H1 (cell line): ENCODE measurements at regions not wholly inside any gene's neighbourhood (a gene's known extent, or its start where the extent isn't known, plus 50 kb on each side); places are given as distances from the start of the nearest gene placed in this dataset.

Experiments used
- CTCF ChIA-PET: fragments of 300-600 bp; sonication (Branson Sonifier 250); formaldehyde crosslinking; loops from one replicate; lab custom pipeline; 2021; ENCODE audit not compliant: partially characterized antibody; lab: Charles Lee
- POLR2A ChIA-PET: fragments of 300-600 bp; sonication (Branson Sonifier 250); formaldehyde crosslinking; loops from one replicate; lab custom pipeline; 2021; ENCODE audit warnings: inconsistent platforms; ENCODE audit not compliant: partially characterized antibody; lab: Charles Lee
- DNase-seq, 2 experiments: peaks; one replicate each; pipeline versions ENCODE4 v3.0.0 to v3.0.0-alpha.2; 2010 to 2022; ENCODE audit warnings: low spot score in 2 of 2, low read depth in 1 of 2, mixed read lengths in 1 of 2
- FAIRE-seq: peaks from 2 replicates; lab custom pipeline; 2011; peaks lifted over from hg19 to GRCh38; lab: Jason Lieb, UNC
- H2AFZ ChIP-seq: 2 replicates; pipeline ENCODE4 v1.8.1; 2012; ENCODE audit warnings: low read length, inconsistent platforms
- H2AK5ac ChIP-seq: 2 replicates; pipeline ENCODE4 v1.6.1; 2013; ENCODE audit warnings: low read depth, low read length
- H2BK120ac ChIP-seq: replicated peaks from 2 replicates; pipeline ENCODE3; 2013; ENCODE audit warnings: low read depth, low read length, inconsistent platforms
- H2BK12ac ChIP-seq: 2 replicates; pipeline ENCODE4 v1.6.1; 2013; ENCODE audit warnings: low read depth, low read length
- H2BK15ac ChIP-seq: 2 replicates; pipeline ENCODE4 v1.6.1; 2013; ENCODE audit warnings: low read length
- H2BK20ac ChIP-seq: 2 replicates; pipeline ENCODE4 v1.6.1; 2013; ENCODE audit warnings: low read length
- H2BK5ac ChIP-seq: 2 replicates; pipeline ENCODE4 v1.6.1; 2013; ENCODE audit warnings: low read depth, low read length
- H3K14ac ChIP-seq: 2 replicates; pipeline ENCODE4 v1.6.1; 2013; ENCODE audit warnings: inconsistent platforms; ENCODE audit not compliant: insufficient read length
- H3K18ac ChIP-seq: 2 replicates; pipeline ENCODE4 v1.6.1; 2013; ENCODE audit warnings: low read length; ENCODE audit errors: extremely low read depth
- H3K23ac ChIP-seq: 2 replicates; pipeline ENCODE4 v1.6.1; 2013; ENCODE audit warnings: inconsistent platforms; ENCODE audit not compliant: insufficient read length
- H3K23me2 ChIP-seq: 2 replicates; pipeline ENCODE4 v1.6.1; 2013; ENCODE audit warnings: low read depth, low read length
- H3K27ac ChIP-seq: 2 replicates; pipeline ENCODE4 v1.6.1; 2011; ENCODE audit warnings: low read depth, low read length, inconsistent platforms
- H3K27me3 ChIP-seq, 4 experiments: replicated peaks in 1 of 4; 1 replicate in 1 of 4; 2 replicates in 3 of 4; pipeline versions ENCODE4 v1.6.1 to v1.8.1; 2011 to 2013; ENCODE audit warnings: low read length in 3 of 4, mild to moderate bottlenecking in 3 of 4, inconsistent platforms in 2 of 4, mixed read lengths in 2 of 4, moderate library complexity in 1 of 4; ENCODE audit not compliant: control insufficient read depth in 3 of 4, insufficient read depth in 3 of 4; ENCODE audit errors: extremely low read depth in 1 of 4
- H3K36me3 ChIP-seq, 4 experiments: 2 replicates each; pipeline versions ENCODE4 v1.6.1 to v1.8.1; 2011 to 2013; ENCODE audit warnings: mild to moderate bottlenecking in 4 of 4, low read length in 3 of 4, moderate library complexity in 2 of 4, control low read depth in 1 of 4, inconsistent platforms in 1 of 4; ENCODE audit not compliant: insufficient read depth in 4 of 4, control insufficient read depth in 2 of 4
- H3K4ac ChIP-seq: replicated peaks from 2 replicates; pipeline ENCODE3; 2013; ENCODE audit warnings: low read length, low read depth, mixed read lengths, inconsistent platforms; ENCODE audit not compliant: insufficient read length
- H3K4me1 ChIP-seq, 4 experiments: replicated peaks in 1 of 4; 1 replicate in 1 of 4; 2 replicates in 3 of 4; pipeline versions ENCODE4 v1.6.1 to v1.8.1; 2011 to 2013; ENCODE audit warnings: low read length in 3 of 4, inconsistent platforms in 2 of 4, mixed read lengths in 1 of 4; ENCODE audit not compliant: insufficient read depth in 4 of 4, control insufficient read depth in 3 of 4
- H3K4me2 ChIP-seq, 2 experiments: 2 replicates each; pipeline versions ENCODE4 v1.6.1 to v1.8.1; 2011 to 2013; ENCODE audit warnings: low read depth in 2 of 2, low read length in 2 of 2, control low read depth in 1 of 2, inconsistent platforms in 1 of 2, mild to moderate bottlenecking in 1 of 2; ENCODE audit not compliant: insufficient read depth in 1 of 2
- H3K4me3 ChIP-seq, 4 experiments: fragments of 200-600, 300-600 bp in 1 of 4; sonication (generic), shearing (Covaris generic), sonication (Bioruptor Twin) in 1 of 4; 2 replicates each; pipeline versions ENCODE4 v1.5.1 to v1.8.1; 2011 to 2016; ENCODE audit warnings: low read length in 4 of 4, low read depth in 3 of 4, control low read depth in 2 of 4, inconsistent platforms in 2 of 4, mild to moderate bottlenecking in 2 of 4, mixed read lengths in 1 of 4, moderate library complexity in 1 of 4; ENCODE audit not compliant: insufficient read depth in 2 of 4; ENCODE audit errors: extremely low read depth in 1 of 4
- H3K56ac ChIP-seq: replicated peaks from 2 replicates; pipeline ENCODE3; 2013; ENCODE audit warnings: low read depth, mild to moderate bottlenecking, mixed read lengths, low read length, inconsistent platforms; ENCODE audit not compliant: insufficient read length
- H3K79me1 ChIP-seq: 2 replicates; pipeline ENCODE4 v1.6.1; 2013; ENCODE audit warnings: low read depth, low read length, control low read depth
- H3K79me2 ChIP-seq, 2 experiments: 2 replicates each; pipeline versions ENCODE4 v1.6.1 to v1.8.1; 2012 to 2013; ENCODE audit warnings: low read length in 2 of 2, mild to moderate bottlenecking in 2 of 2, inconsistent platforms in 1 of 2; ENCODE audit not compliant: insufficient read depth in 2 of 2, control insufficient read depth in 1 of 2
- H3K9ac ChIP-seq, 4 experiments: replicated peaks in 1 of 4; 1 replicate in 1 of 4; 2 replicates in 3 of 4; pipeline versions ENCODE4 v1.6.1 to v1.8.1; 2011 to 2013; ENCODE audit warnings: low read depth in 3 of 4, low read length in 3 of 4, control low read depth in 2 of 4, mild to moderate bottlenecking in 2 of 4, moderate library complexity in 2 of 4, inconsistent platforms in 1 of 4; ENCODE audit errors: extremely low read depth in 1 of 4
- H3K9me3 ChIP-seq, 2 experiments: 2 replicates each; pipeline versions ENCODE4 v1.6.1 to v1.8.1; 2012 to 2013; ENCODE audit warnings: mild to moderate bottlenecking in 2 of 2, moderate library complexity in 2 of 2, control low read depth in 1 of 2, inconsistent platforms in 1 of 2, low read depth in 1 of 2, low read length in 1 of 2, mixed read lengths in 1 of 2; ENCODE audit not compliant: insufficient read depth in 2 of 2
- H4K20me1 ChIP-seq, 2 experiments: replicated peaks in 1 of 2; 2 replicates each; pipeline versions ENCODE3 to v1.8.1; 2011 to 2013; ENCODE audit warnings: inconsistent platforms in 2 of 2, low read length in 2 of 2, mild to moderate bottlenecking in 1 of 2; ENCODE audit not compliant: insufficient read depth in 2 of 2, control insufficient read depth in 1 of 2
- H4K5ac ChIP-seq: 2 replicates; pipeline ENCODE4 v1.6.1; 2013; ENCODE audit warnings: low read length, low read depth, mixed read lengths, inconsistent platforms; ENCODE audit not compliant: insufficient read length
- H4K8ac ChIP-seq: 2 replicates; pipeline ENCODE4 v1.8.0; 2013; ENCODE audit warnings: mild to moderate bottlenecking, moderate library complexity, low read length, inconsistent platforms; ENCODE audit not compliant: insufficient read depth; ENCODE audit errors: extremely low read depth
- H4K91ac ChIP-seq: replicated peaks from 2 replicates; pipeline ENCODE3; 2013; ENCODE audit warnings: low read length, mixed read lengths, inconsistent platforms; ENCODE audit not compliant: insufficient read length
- NANOG ChIP-seq: IDR thresholded peaks from 2 replicates; pipeline ENCODE4 v1.6.1; 2011; ENCODE audit warnings: low read length, low read depth, mild to moderate bottlenecking, inconsistent platforms; ENCODE audit not compliant: insufficient read depth, poor library complexity, severe bottlenecking
- TEAD4 ChIP-seq: IDR thresholded peaks from 2 replicates; pipeline ENCODE4 v1.6.1; 2012; ENCODE audit warnings: low read depth, low read length, inconsistent platforms, mixed read lengths
- WGBS, 2 experiments: shearing (Covaris generic) in 1 of 2; methylation state at CpG; one replicate each; pipeline versions ENCODE4 v1.1.6 to v1.1.7; 2013 to 2015; ENCODE audit warnings: low lambda C conversion rate in 2 of 2, mixed read lengths in 2 of 2, inconsistent platforms in 1 of 2, low coverage in 1 of 2, missing lambda C conversion rate in 1 of 2; ENCODE audit not compliant: insufficient replicate concordance in 2 of 2, insufficient coverage in 1 of 2, insufficient read length in 1 of 2; ENCODE audit errors: extremely low coverage in 1 of 2, missing lambda C conversion rate in 1 of 2; 5-methylcytosine and 5-hydroxymethylcytosine counted together

- Histone ChIP-seq H3K4ac (no peak overlapping the region), H3K23me2 (no peaks in the 10 kb centered on the region), H3K4me3 (no peak overlapping the region), H3K79me1 (no peaks in the 10 kb centered on the region), H3K9me3 (peaks cover 4 to 8% of the 10 kb centered on the region in 2 experiments; a peak in 3 of 4 replicates), H3K27ac (no peak overlapping the region), H4K5ac (no peak overlapping the region), H3K79me2 (no peaks in the 10 kb centered on the region), H2BK15ac (no peak overlapping the region), H3K18ac (no peak overlapping the region), H4K20me1 (no peaks in the 10 kb centered on the region), H4K8ac (no peak overlapping the region), H2BK5ac (no peak overlapping the region), H3K56ac (no peak overlapping the region), H2BK120ac (no peak overlapping the region), H3K14ac (no peak overlapping the region), H4K91ac (no peak overlapping the region), H3K36me3 (no peaks in the 10 kb centered on the region), H3K27me3 (no peaks in the 10 kb centered on the region), H3K4me2 (no peak overlapping the region), H2BK12ac (no peak overlapping the region), H3K23ac (no peak overlapping the region), H2AFZ (no peak overlapping the region), H3K4me1 (peaks cover 2 to 9% (median 3%) of the 10 kb centered on the region in 4 experiments; a peak in 6 of 7 replicates), H3K9ac (no peak overlapping the region), H2AK5ac (no peak overlapping the region), H2BK20ac (no peak overlapping the region)
- FAIRE-seq = no peak
- POLR2A ChIA-PET = no interaction called here
- 88% methylated on average over 2 of the region's 2 CpGs; no CpG with 5 or more reads in 1 of the 2 experiments for WGBS, 2 experiments
- no peak for DNase-seq
- CTCF ChIA-PET = interaction anchor here (1.0 to 1.8 kb wide), 2 partner anchors 140 to 740 kb away, joined by 3 to 4 read pairs; no protein-coding TSS in a partner anchor
- no peak for TF ChIP-seq NANOG
- no peak for TF ChIP-seq TEAD4
Observed at GRCh38 chr6:4295783-4296155, 160.4 kb upstream of the ECI2 start.
